ENCODE measurements at regions not wholly inside any gene's neighbourhood (a gene's known extent, or its start where the extent isn't known, plus 50 kb on each side); places are given as distances from the start of the nearest gene placed in this dataset.
"Not testable (repeated sequence)": the region's sequence is repeated elsewhere in the genome, so short reads cannot be mapped to it uniquely, and the experiment has no call there.

DNA sequence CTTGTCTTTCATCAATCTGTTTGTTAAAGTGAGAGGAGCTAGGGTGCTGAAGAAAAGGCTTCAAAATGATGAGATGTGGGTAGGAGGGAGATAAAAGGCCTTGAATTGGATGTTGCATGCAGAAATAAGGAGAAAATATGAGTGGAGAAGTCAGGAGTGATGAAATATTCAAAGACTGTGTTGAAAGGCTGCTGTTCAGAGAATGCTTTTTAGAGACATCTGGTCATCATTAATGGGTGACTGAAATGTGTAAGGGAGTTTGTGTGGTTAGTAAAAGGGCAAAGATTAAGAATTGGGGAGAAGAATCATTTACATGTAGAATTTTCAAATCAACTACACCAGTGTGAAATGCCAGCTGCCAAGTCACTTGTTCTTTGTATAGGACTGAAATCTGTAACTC lies 383.9 kb downstream of the MAT2B start:
- no peak for DNase-seq (ENCODE audit: low read depth)
- no peak overlapping the region for H3K4me3 ChIP-seq (ENCODE audit: low read depth, low read length)
- TF ChIP-seq, protein P1, sequence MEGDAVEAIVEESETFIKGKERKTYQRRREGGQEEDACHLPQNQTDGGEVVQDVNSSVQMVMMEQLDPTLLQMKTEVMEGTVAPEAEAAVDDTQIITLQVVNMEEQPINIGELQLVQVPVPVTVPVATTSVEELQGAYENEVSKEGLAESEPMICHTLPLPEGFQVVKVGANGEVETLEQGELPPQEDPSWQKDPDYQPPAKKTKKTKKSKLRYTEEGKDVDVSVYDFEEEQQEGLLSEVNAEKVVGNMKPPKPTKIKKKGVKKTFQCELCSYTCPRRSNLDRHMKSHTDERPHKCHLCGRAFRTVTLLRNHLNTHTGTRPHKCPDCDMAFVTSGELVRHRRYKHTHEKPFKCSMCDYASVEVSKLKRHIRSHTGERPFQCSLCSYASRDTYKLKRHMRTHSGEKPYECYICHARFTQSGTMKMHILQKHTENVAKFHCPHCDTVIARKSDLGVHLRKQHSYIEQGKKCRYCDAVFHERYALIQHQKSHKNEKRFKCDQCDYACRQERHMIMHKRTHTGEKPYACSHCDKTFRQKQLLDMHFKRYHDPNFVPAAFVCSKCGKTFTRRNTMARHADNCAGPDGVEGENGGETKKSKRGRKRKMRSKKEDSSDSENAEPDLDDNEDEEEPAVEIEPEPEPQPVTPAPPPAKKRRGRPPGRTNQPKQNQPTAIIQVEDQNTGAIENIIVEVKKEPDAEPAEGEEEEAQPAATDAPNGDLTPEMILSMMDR (IDR thresholded peaks at IDR 0.05; ENCODE audit: control insufficient read depth, extremely low read depth, insufficient read depth): no peak

DNA sequence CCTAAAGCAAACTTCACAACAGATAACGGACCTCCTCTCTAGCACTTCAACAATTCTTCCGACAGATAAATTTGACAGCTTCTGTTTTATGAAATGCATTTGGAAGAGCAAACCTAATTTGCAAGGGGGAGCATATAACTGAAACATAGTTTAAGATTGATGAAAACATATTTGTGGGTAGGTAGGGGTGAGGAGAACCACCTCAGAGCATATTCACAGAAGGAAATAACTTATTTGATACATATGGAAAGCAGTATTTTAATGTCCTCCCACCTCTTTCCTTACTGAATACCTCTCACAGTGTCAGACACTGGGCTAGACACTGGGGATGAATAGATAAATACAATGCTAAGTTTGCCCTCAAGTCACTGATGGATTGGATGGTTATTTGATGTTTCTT lies 384.8 kb downstream of the MAT2B start:
- H3K4me3 ChIP-seq (ENCODE audit: low read depth, low read length): no peak overlapping the region
- no peak for DNase-seq (ENCODE audit: low read depth)
- TF ChIP-seq, protein P1 (IDR thresholded peaks at IDR 0.05; ENCODE audit: control insufficient read depth, extremely low read depth, insufficient read depth): no peak

DNA sequence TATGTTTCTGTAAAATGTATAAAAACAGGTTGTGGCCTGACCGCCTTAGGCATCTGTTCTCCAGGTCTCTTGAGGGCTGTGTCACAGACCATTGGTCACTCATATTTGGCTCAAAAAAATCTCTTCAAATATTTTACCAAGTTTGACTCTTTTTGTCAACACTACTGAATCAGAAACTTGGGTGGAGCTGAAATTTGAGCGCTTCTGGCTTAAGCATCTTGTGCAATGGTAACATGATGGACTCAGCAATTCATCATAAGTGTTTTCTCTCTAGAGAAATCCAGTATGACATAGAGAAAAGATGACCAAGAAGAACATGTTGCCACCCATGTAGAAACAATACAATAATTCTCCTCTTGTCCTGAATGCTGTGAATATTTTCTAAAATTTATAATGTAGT lies 387.9 kb downstream of the MAT2B start:
- DNase-seq (ENCODE audit: low read depth): no peak
- TF ChIP-seq, protein P1 (IDR thresholded peaks at IDR 0.05; ENCODE audit: control insufficient read depth, extremely low read depth, insufficient read depth): no peak
- no peak overlapping the region for H3K4me3 ChIP-seq (ENCODE audit: low read depth, low read length)

DNA sequence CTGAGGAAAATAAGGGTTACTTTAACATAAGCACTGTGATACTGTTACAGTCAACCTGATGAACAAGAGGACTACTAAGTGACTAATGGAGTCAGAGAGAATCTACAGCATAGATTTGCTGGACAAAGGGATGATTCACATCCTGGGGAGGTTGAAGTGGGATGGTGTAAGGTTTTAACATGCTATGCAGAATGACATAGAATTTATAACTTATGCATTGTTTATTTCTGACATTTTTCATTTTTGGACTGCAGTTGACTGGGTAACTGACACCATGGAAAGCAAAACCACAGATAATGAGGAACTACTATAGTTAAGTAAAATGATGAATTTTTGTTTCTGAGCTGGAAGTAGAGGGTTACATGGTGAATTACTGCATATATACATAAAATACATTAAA lies 389.2 kb downstream of the MAT2B start:
- TF ChIP-seq, protein P1 (IDR thresholded peaks at IDR 0.05; ENCODE audit: control insufficient read depth, extremely low read depth, insufficient read depth): no peak
- no peak for DNase-seq (ENCODE audit: low read depth)
- H3K4me3 ChIP-seq (ENCODE audit: low read depth, low read length): no peak overlapping the region

DNA sequence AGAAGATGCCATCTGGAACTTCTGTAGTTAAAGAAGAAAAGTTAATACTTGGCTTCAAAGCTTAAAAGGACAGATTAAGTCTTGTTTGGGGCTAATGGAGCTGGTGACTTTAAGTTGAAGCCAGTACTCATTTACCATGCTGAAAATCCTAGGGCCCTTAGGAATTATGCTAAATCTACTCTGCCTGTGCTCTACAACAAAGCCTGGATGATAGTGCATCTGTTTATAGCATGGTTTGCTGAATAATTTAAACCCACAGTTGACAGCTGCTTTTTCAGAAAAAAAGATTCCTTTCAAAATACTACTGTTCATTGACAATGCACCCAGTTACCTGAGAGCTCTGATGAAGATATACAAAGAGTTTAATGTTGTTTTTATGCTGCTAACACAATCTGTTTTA lies 393.5 kb downstream of the MAT2B start:
- H3K4me3 ChIP-seq (ENCODE audit: low read depth, low read length): no peak overlapping the region
- TF ChIP-seq, protein P1 (IDR thresholded peaks at IDR 0.05; ENCODE audit: control insufficient read depth, extremely low read depth, insufficient read depth): no peak
- DNase-seq (ENCODE audit: low read depth): no peak

DNA sequence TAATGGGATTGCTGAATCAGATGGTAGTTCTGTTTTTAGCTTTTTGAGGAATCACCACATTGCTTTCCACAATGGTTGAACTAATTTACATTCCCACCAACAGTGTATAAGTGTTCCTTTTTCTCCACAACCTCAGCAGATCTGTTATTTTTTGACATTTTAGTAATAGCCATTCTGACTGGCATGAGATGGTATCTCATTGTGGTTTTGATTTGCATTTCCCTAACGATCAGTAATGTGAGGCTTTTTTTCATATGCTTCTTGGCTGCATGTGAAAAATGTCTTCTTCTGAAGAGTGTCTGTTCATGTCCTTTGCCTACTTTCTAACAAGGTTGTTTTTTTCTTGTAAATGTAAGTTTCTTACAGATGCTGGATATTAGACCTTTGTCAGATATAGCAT lies 402.4 kb downstream of the MAT2B start:
- not testable (repeated sequence) for DNase-seq (ENCODE audit: low read depth); H3K4me3 ChIP-seq (ENCODE audit: low read depth, low read length)

DNA sequence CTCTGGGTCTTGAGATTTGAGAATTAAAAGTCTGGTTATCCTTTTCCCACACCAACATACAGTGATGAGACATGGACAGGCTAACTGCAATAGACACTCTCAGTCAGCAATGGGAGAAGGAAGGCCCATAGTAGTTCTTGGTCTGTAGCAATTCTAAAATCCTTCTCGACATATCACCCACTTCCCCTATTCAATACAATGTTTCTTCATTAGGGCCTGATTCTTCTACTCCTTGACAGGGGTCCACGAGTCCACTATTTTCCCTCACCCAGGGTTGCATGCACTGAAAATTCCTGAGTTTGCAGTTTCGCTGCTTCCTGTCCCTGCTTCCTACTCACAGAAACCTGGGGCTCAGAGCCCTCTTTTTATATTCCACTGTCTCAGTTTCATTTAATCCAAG lies 402.8 kb downstream of the MAT2B start:
- H3K4me3 ChIP-seq (ENCODE audit: low read depth, low read length): no peak overlapping the region
- TF ChIP-seq, protein P1 (IDR thresholded peaks at IDR 0.05; ENCODE audit: control insufficient read depth, extremely low read depth, insufficient read depth): no peak
- DNase-seq (ENCODE audit: low read depth): no peak

DNA sequence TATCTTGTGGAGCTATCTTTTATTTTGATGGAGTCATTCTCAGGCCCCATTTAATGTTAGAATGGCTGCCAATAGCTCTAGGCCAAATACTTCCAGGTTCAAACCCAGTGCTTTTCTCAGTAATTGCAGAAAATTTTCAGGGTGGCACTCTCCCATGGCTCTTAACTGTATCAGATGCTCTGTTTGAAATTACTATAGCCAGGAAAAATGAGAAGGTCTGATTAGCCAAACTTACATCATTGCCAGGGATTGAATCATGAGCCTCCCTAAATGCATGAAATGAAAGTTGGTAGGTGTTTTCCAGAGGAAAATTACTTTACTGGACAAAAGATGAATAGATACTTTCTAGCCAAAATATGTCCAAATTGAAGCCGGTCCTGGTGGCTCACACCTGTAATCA lies 404.8 kb downstream of the MAT2B start:
- H3K4me3 ChIP-seq (ENCODE audit: low read depth, low read length): no peak overlapping the region
- TF ChIP-seq, protein P1 (IDR thresholded peaks at IDR 0.05; ENCODE audit: control insufficient read depth, extremely low read depth, insufficient read depth): no peak
- no peak for DNase-seq (ENCODE audit: low read depth)

Data from LNCaP clone FGC (cell line).